Fibroblast of lung (primary cell): ENCODE measurements at regions not wholly inside any gene's neighbourhood (a gene's known extent, or its start where the extent isn't known, plus 50 kb on each side); places are given as distances from the start of the nearest gene placed in this dataset.

Experiments used
- EZH2 ChIP-seq: IDR thresholded peaks from 2 replicates; pipeline ENCODE4 v1.5.1; 2012; ENCODE audit warnings: low read length, control low read depth, mild to moderate bottlenecking; ENCODE audit errors: missing control alignments
- TF ChIP-seq, protein P1 (sequence below), 2 donors: IDR thresholded peaks in 1 of 2; conservative IDR thresholded peaks in 1 of 2; 1 replicate in 1 of 2; 2 replicates in 1 of 2; pipeline ENCODE4 v1.5.1; 2011 to 2012; ENCODE audit warnings: low read length in 2 of 2, control low read depth in 1 of 2, inconsistent platforms in 1 of 2, low read depth in 1 of 2, mild to moderate bottlenecking in 1 of 2

DNA sequence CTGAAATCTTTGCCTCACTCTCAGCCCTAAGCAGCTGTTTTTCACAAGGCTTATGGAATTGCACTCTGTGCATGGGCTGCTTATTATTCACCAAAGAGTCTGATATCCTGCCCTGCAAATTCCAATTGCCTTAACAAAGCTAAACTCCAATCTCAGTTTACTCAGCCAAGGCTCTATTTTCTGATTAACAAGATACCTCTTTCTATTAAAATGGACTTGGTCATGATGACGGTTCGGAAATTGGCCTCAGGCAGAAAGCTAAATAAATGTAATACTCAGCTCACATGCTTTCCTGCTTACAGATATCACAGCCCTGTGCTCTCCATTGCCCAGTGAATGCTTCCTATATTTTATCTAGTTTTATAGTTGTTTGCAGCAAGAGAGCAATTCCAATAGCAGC is 1270.8 kb downstream of the PCDH9 start:
- TF ChIP-seq, protein P1, sequence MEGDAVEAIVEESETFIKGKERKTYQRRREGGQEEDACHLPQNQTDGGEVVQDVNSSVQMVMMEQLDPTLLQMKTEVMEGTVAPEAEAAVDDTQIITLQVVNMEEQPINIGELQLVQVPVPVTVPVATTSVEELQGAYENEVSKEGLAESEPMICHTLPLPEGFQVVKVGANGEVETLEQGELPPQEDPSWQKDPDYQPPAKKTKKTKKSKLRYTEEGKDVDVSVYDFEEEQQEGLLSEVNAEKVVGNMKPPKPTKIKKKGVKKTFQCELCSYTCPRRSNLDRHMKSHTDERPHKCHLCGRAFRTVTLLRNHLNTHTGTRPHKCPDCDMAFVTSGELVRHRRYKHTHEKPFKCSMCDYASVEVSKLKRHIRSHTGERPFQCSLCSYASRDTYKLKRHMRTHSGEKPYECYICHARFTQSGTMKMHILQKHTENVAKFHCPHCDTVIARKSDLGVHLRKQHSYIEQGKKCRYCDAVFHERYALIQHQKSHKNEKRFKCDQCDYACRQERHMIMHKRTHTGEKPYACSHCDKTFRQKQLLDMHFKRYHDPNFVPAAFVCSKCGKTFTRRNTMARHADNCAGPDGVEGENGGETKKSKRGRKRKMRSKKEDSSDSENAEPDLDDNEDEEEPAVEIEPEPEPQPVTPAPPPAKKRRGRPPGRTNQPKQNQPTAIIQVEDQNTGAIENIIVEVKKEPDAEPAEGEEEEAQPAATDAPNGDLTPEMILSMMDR (conservative IDR thresholded peaks at IDR 0.05 in 1 of 2, IDR thresholded peaks at IDR 0.05 in 1 of 2; ENCODE audit: low read depth in 1 of 2, low read length in 2 of 2), result no peak
- no peak for TF ChIP-seq EZH2
